ENCODE measurements at regions not wholly inside any gene's neighbourhood (a gene's known extent, or its start where the extent isn't known, plus 50 kb on each side); places are given as distances from the start of the nearest gene placed in this dataset.

GRCh38 chr4:136319789-136320464, 1212.4 kb downstream of the PCDH18 start:
- Histone ChIP-seq H3K36me3 (ENCODE audit: insufficient read depth, low read length, poor library complexity, severe bottlenecking) (no peaks in the 10 kb centered on the region), H3K9me3 (ENCODE audit: low read depth, low read length, poor library complexity, severe bottlenecking) (no peaks in the 10 kb centered on the region), H3K27ac (ENCODE audit: low read depth, low read length, poor library complexity, severe bottlenecking) (no peak overlapping the region), H3K27me3 (replicated peaks; ENCODE audit: insufficient read depth, low read depth, low read length, poor library complexity) (no peaks in the 10 kb centered on the region), H3K4me1 (ENCODE audit: insufficient read depth, low read length, poor library complexity, severe bottlenecking) (no peaks in the 10 kb centered on the region), H3K4me3 (ENCODE audit: low read depth, low read length, poor library complexity, severe bottlenecking) (no peak overlapping the region)
- TF ChIP-seq EZH2 (IDR thresholded peaks at IDR 0.05; ENCODE audit: borderline replicate concordance, low read depth, low read length, poor library complexity, severe bottlenecking): no peak
- TF ChIP-seq, protein P1, sequence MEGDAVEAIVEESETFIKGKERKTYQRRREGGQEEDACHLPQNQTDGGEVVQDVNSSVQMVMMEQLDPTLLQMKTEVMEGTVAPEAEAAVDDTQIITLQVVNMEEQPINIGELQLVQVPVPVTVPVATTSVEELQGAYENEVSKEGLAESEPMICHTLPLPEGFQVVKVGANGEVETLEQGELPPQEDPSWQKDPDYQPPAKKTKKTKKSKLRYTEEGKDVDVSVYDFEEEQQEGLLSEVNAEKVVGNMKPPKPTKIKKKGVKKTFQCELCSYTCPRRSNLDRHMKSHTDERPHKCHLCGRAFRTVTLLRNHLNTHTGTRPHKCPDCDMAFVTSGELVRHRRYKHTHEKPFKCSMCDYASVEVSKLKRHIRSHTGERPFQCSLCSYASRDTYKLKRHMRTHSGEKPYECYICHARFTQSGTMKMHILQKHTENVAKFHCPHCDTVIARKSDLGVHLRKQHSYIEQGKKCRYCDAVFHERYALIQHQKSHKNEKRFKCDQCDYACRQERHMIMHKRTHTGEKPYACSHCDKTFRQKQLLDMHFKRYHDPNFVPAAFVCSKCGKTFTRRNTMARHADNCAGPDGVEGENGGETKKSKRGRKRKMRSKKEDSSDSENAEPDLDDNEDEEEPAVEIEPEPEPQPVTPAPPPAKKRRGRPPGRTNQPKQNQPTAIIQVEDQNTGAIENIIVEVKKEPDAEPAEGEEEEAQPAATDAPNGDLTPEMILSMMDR (conservative IDR thresholded peaks at IDR 0.05; ENCODE audit: low read depth, low read length): no peak
- no peak for DNase-seq (ENCODE audit: low spot score)
- intact Hi-C loops (cut with micrococcal nuclease; ENCODE audit: unreplicated experiment): no loop called here
- CTCF ChIA-PET: no interaction called here
- POLR2A ChIA-PET (ENCODE audit: low non-redundant PET): no interaction called here
- no TSS peak for BruUV-seq (replicated peaks)

GRCh38 chr4:136316961-136317360, 1215.3 kb downstream of the PCDH18 start:
- no peak for DNase-seq (ENCODE audit: low spot score)
- no peak overlapping the region for H3K4me3 ChIP-seq (ENCODE audit: low read depth, low read length, poor library complexity, severe bottlenecking)
- CTCF ChIA-PET: no interaction called here
- POLR2A ChIA-PET (ENCODE audit: low non-redundant PET): no interaction called here
- no peak overlapping the region for H3K27ac ChIP-seq (ENCODE audit: low read depth, low read length, poor library complexity, severe bottlenecking)
- H3K36me3 ChIP-seq (ENCODE audit: insufficient read depth, low read length, poor library complexity, severe bottlenecking): no peaks in the 10 kb centered on the region
- TF ChIP-seq, protein P1 (conservative IDR thresholded peaks at IDR 0.05; ENCODE audit: low read depth, low read length): no peak
- TF ChIP-seq EZH2 (IDR thresholded peaks at IDR 0.05; ENCODE audit: borderline replicate concordance, low read depth, low read length, poor library complexity, severe bottlenecking): no peak
- intact Hi-C loops (cut with micrococcal nuclease; ENCODE audit: unreplicated experiment): no loop called here
- no TSS peak for BruUV-seq (replicated peaks)
- no peaks in the 10 kb centered on the region for H3K27me3 ChIP-seq (replicated peaks; ENCODE audit: insufficient read depth, low read depth, low read length, poor library complexity)
- H3K4me1 ChIP-seq (ENCODE audit: insufficient read depth, low read length, poor library complexity, severe bottlenecking): no peaks in the 10 kb centered on the region
- no peaks in the 10 kb centered on the region for H3K9me3 ChIP-seq (ENCODE audit: low read depth, low read length, poor library complexity, severe bottlenecking)

DNA sequence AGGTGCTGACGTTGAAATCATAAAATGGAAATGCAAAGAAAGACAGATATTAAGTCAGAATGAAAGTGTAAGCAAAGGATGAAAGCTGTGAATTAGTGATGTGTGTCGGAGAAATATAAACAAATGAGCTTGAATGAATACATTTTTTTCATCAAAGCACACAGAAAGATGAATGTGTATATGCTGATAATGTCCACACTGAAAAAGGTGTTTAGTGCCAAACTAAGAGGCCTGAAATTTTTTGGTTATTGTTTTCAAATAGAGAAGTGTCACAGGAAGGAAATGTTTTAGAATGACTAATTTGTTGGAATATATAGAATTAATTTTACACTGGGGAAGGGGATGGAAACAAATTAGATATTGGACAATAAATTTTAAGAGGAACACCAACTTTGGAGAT, 1217.6 kb downstream of the PCDH18 start:
- H3K36me3 ChIP-seq (ENCODE audit: insufficient read depth, low read length, poor library complexity, severe bottlenecking): no peaks in the 10 kb centered on the region
- no peak overlapping the region for H3K4me3 ChIP-seq (ENCODE audit: low read depth, low read length, poor library complexity, severe bottlenecking)
- H3K27me3 ChIP-seq (replicated peaks; ENCODE audit: insufficient read depth, low read depth, low read length, poor library complexity): no peaks in the 10 kb centered on the region
- no peaks in the 10 kb centered on the region for H3K9me3 ChIP-seq (ENCODE audit: low read depth, low read length, poor library complexity, severe bottlenecking)
- TF ChIP-seq EZH2 (IDR thresholded peaks at IDR 0.05; ENCODE audit: borderline replicate concordance, low read depth, low read length, poor library complexity, severe bottlenecking): no peak
- TF ChIP-seq, protein P1 (conservative IDR thresholded peaks at IDR 0.05; ENCODE audit: low read depth, low read length): no peak
- H3K4me1 ChIP-seq (ENCODE audit: insufficient read depth, low read length, poor library complexity, severe bottlenecking): no peaks in the 10 kb centered on the region
- H3K27ac ChIP-seq (ENCODE audit: low read depth, low read length, poor library complexity, severe bottlenecking): no peak overlapping the region
- BruUV-seq (replicated peaks): no TSS peak
- intact Hi-C loops (cut with micrococcal nuclease; ENCODE audit: unreplicated experiment): no loop called here
- ChIA-PET CTCF (no interaction called here), POLR2A (ENCODE audit: low non-redundant PET) (no interaction called here)
- DNase-seq (ENCODE audit: low spot score): no peak

Measured in A673 (cell line).